ENCODE measurements at regions not wholly inside any gene's neighbourhood (a gene's known extent, or its start where the extent isn't known, plus 50 kb on each side); places are given as distances from the start of the nearest gene placed in this dataset.

- intact Hi-C loops (cut with micrococcal nuclease; ENCODE audit: unreplicated experiment), result loop anchor here (5.0 kb wide), 1 partner anchor 376 kb away; the partner anchor contains the start of gene ABT1
- H2AFZ ChIP-seq, result no peak overlapping the region
- H3K4me3 ChIP-seq, result no peak overlapping the region
- H3K36me3 ChIP-seq (ENCODE audit: low read depth), result peaks cover 11% of the 10 kb centered on the region
- H3K27me3 ChIP-seq (ENCODE audit: insufficient read depth, low read depth), result no peaks in the 10 kb centered on the region
- TF ChIP-seq EZH2 (IDR thresholded peaks at IDR 0.05; ENCODE audit: low read depth), result no peak
- TF ChIP-seq, protein P1, sequence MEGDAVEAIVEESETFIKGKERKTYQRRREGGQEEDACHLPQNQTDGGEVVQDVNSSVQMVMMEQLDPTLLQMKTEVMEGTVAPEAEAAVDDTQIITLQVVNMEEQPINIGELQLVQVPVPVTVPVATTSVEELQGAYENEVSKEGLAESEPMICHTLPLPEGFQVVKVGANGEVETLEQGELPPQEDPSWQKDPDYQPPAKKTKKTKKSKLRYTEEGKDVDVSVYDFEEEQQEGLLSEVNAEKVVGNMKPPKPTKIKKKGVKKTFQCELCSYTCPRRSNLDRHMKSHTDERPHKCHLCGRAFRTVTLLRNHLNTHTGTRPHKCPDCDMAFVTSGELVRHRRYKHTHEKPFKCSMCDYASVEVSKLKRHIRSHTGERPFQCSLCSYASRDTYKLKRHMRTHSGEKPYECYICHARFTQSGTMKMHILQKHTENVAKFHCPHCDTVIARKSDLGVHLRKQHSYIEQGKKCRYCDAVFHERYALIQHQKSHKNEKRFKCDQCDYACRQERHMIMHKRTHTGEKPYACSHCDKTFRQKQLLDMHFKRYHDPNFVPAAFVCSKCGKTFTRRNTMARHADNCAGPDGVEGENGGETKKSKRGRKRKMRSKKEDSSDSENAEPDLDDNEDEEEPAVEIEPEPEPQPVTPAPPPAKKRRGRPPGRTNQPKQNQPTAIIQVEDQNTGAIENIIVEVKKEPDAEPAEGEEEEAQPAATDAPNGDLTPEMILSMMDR (conservative IDR thresholded peaks at IDR 0.05), result no peak
- BruUV-seq (replicated peaks), result no TSS peak
- H3K79me2 ChIP-seq (ENCODE audit: low read depth), result peaks cover 18% of the 10 kb centered on the region
- H3K27ac ChIP-seq, result no peak overlapping the region
- POLR2A ChIA-PET (ENCODE audit: unreplicated experiment), result no interaction called here
- CTCF ChIA-PET, result no interaction called here
- H3K9me2 ChIP-seq (ENCODE audit: insufficient read depth), result no peaks in the 10 kb centered on the region
- H4K20me1 ChIP-seq (ENCODE audit: insufficient read depth), result no peaks in the 10 kb centered on the region
- no peak for DNase-seq
- peaks cover 41% of the 10 kb centered on the region for H3F3A ChIP-seq (ENCODE audit: insufficient read depth, low read depth)
- peaks cover 23% of the 10 kb centered on the region for H3K4me1 ChIP-seq (replicated peaks; ENCODE audit: insufficient read depth)
- no peak overlapping the region for H3K4me2 ChIP-seq
- no peaks in the 10 kb centered on the region; the same call in 1 of the 2 replicates for H3K9me3 ChIP-seq (ENCODE audit: insufficient read depth, low read depth)
Observed at GRCh38 chr6:26221186-26221585, 134.0 kb downstream of the HFE start.

DNA sequence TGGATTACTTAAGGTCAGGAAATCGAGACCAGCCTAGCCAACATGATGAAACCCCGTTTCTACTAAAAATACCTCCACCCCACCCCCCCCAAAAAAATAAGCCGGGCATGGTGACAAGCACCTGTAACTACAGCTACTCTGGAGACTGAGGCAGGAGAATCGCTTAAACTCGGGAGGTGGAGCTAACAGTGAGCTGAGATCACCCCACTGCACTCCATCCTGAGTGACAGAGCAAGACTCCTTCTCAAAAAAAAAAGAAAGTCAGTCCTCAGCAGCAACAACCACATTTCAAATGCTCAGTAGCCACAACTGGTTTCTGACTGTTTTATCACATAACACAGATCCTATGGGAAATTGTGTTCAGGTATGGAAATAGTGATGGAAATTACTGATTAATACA, 135.3 kb downstream of the HFE start:
- Histone ChIP-seq H3K4me2 (peak overlapping the region; percentile 91), H4K20me1 (ENCODE audit: insufficient read depth) (no peaks in the 10 kb centered on the region), H3K4me1 (replicated peaks; ENCODE audit: insufficient read depth) (peaks cover 23% of the 10 kb centered on the region), H3F3A (ENCODE audit: insufficient read depth, low read depth) (peaks cover 39% of the 10 kb centered on the region), H3K79me2 (ENCODE audit: low read depth) (peaks cover 18% of the 10 kb centered on the region), H3K36me3 (ENCODE audit: low read depth) (peaks cover 18% of the 10 kb centered on the region), H3K4me3 (peak overlapping the region; percentile 96; the same call in 1 of the 2 replicates), H2AFZ (peak overlapping the region; percentile 83), H3K27me3 (ENCODE audit: insufficient read depth, low read depth) (no peaks in the 10 kb centered on the region), H3K9me3 (ENCODE audit: insufficient read depth, low read depth) (no peaks in the 10 kb centered on the region; the same call in 1 of the 2 replicates), H3K27ac (peak overlapping the region; percentile 96), H3K9me2 (ENCODE audit: insufficient read depth) (no peaks in the 10 kb centered on the region)
- TF ChIP-seq, protein P1 (conservative IDR thresholded peaks at IDR 0.05), result no peak
- no peak for TF ChIP-seq EZH2 (IDR thresholded peaks at IDR 0.05; ENCODE audit: low read depth)
- CTCF ChIA-PET, result interaction anchor here (0.6 kb wide), 1 partner anchor 44 kb away, joined by 4 read pairs; no protein-coding TSS in a partner anchor
- intact Hi-C loops (cut with micrococcal nuclease; ENCODE audit: unreplicated experiment), result loop anchor here (5.0 kb wide), 1 partner anchor 375 kb away; the partner anchor contains the start of gene ABT1
- POLR2A ChIA-PET (ENCODE audit: unreplicated experiment), result interaction anchor here (0.5 to 1.0 kb wide), 11 partner anchors 8 to 1499 kb away, joined by 3 to 8 read pairs (median 5); a partner anchor contains a TSS
- DNase-seq, result no peak
- BruUV-seq (replicated peaks), result no TSS peak

GRCh38 chr6:26223228-26223627, 136.0 kb downstream of the HFE start:
- H3K79me2 ChIP-seq (ENCODE audit: low read depth), result peaks cover 18% of the 10 kb centered on the region
- H3K4me3 ChIP-seq, result peak overlapping the region; percentile 96
- no peak for DNase-seq
- peaks cover 23% of the 10 kb centered on the region for H3K4me1 ChIP-seq (replicated peaks; ENCODE audit: insufficient read depth)
- POLR2A ChIA-PET (ENCODE audit: unreplicated experiment), result interaction anchor here (0.5 to 1.4 kb wide), 17 partner anchors 8 to 1499 kb away, joined by 3 to 55 read pairs (median 5); a partner anchor contains a TSS
- H3K27me3 ChIP-seq (ENCODE audit: insufficient read depth, low read depth), result no peaks in the 10 kb centered on the region
- peaks cover 18% of the 10 kb centered on the region for H3K36me3 ChIP-seq (ENCODE audit: low read depth)
- H3K4me2 ChIP-seq, result peak overlapping the region; percentile 91
- H2AFZ ChIP-seq, result peak overlapping the region; percentile 83
- CTCF ChIA-PET, result interaction anchor here (0.6 kb wide), 1 partner anchor 43 kb away, joined by 4 read pairs; no protein-coding TSS in a partner anchor
- TF ChIP-seq EZH2 (IDR thresholded peaks at IDR 0.05; ENCODE audit: low read depth), result no peak
- TF ChIP-seq, protein P1 (conservative IDR thresholded peaks at IDR 0.05), result no peak
- no peaks in the 10 kb centered on the region for H3K9me2 ChIP-seq (ENCODE audit: insufficient read depth)
- H3K27ac ChIP-seq, result peak overlapping the region; percentile 96
- BruUV-seq (replicated peaks), result no TSS peak
- no peaks in the 10 kb centered on the region; the same call in 1 of the 2 replicates for H3K9me3 ChIP-seq (ENCODE audit: insufficient read depth, low read depth)
- intact Hi-C loops (cut with micrococcal nuclease; ENCODE audit: unreplicated experiment), result loop anchor here (5.0 kb wide), 1 partner anchor 374 kb away; the partner anchor contains the start of gene ABT1
- H4K20me1 ChIP-seq (ENCODE audit: insufficient read depth), result no peaks in the 10 kb centered on the region
- H3F3A ChIP-seq (ENCODE audit: insufficient read depth, low read depth), result peaks cover 32% of the 10 kb centered on the region
